ENCODE measurements at regions not wholly inside any gene's neighbourhood (a gene's known extent, or its start where the extent isn't known, plus 50 kb on each side); places are given as distances from the start of the nearest gene placed in this dataset.
"Not testable (repeated sequence)": the region's sequence is repeated elsewhere in the genome, so short reads cannot be mapped to it uniquely, and the experiment has no call there.

- TF ChIP-seq, protein P1, sequence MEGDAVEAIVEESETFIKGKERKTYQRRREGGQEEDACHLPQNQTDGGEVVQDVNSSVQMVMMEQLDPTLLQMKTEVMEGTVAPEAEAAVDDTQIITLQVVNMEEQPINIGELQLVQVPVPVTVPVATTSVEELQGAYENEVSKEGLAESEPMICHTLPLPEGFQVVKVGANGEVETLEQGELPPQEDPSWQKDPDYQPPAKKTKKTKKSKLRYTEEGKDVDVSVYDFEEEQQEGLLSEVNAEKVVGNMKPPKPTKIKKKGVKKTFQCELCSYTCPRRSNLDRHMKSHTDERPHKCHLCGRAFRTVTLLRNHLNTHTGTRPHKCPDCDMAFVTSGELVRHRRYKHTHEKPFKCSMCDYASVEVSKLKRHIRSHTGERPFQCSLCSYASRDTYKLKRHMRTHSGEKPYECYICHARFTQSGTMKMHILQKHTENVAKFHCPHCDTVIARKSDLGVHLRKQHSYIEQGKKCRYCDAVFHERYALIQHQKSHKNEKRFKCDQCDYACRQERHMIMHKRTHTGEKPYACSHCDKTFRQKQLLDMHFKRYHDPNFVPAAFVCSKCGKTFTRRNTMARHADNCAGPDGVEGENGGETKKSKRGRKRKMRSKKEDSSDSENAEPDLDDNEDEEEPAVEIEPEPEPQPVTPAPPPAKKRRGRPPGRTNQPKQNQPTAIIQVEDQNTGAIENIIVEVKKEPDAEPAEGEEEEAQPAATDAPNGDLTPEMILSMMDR (IDR thresholded peaks at IDR 0.05) = not testable (repeated sequence)
- TF ChIP-seq ZFX (IDR thresholded peaks at IDR 0.05; ENCODE audit: borderline replicate concordance) = not testable (repeated sequence)
Observed at GRCh38 chr3:22882834-22883233, 320.3 kb upstream of the UBE2E2 start.

Measured in 22Rv1 (cell line).